ENCODE measurements at regions not wholly inside any gene's neighbourhood (a gene's known extent, or its start where the extent isn't known, plus 50 kb on each side); places are given as distances from the start of the nearest gene placed in this dataset.

DNA sequence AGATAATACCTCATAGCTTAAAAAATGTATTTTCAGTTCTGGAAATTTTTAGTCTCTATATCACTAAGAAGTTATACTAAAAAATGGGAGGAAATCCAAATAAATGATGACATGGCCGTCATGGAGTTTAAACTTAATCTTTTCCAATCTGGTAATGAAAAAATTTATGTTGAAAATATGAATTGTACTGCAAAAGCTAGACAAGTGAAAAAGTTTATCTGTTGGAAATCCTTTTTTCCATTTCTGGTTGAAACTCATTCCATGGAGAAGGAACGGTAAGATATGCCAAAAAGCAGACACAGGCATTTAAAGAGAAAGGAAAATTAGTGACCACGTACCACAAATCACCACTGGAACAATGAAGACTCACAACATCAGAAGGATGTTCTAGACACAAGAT, 314.2 kb upstream of the PRICKLE1 start:
- no peak for TF ChIP-seq POLR2A (IDR thresholded peaks at IDR 0.05)
- TF ChIP-seq, protein P1, sequence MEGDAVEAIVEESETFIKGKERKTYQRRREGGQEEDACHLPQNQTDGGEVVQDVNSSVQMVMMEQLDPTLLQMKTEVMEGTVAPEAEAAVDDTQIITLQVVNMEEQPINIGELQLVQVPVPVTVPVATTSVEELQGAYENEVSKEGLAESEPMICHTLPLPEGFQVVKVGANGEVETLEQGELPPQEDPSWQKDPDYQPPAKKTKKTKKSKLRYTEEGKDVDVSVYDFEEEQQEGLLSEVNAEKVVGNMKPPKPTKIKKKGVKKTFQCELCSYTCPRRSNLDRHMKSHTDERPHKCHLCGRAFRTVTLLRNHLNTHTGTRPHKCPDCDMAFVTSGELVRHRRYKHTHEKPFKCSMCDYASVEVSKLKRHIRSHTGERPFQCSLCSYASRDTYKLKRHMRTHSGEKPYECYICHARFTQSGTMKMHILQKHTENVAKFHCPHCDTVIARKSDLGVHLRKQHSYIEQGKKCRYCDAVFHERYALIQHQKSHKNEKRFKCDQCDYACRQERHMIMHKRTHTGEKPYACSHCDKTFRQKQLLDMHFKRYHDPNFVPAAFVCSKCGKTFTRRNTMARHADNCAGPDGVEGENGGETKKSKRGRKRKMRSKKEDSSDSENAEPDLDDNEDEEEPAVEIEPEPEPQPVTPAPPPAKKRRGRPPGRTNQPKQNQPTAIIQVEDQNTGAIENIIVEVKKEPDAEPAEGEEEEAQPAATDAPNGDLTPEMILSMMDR (IDR thresholded peaks at IDR 0.05), result no peak
- no peak for TF ChIP-seq POLR2AphosphoS5 (IDR thresholded peaks at IDR 0.05)

Measured in prostate gland (tissue), 2 donors.